ENCODE measurements at regions not wholly inside any gene's neighbourhood (a gene's known extent, or its start where the extent isn't known, plus 50 kb on each side); places are given as distances from the start of the nearest gene placed in this dataset.

DNA sequence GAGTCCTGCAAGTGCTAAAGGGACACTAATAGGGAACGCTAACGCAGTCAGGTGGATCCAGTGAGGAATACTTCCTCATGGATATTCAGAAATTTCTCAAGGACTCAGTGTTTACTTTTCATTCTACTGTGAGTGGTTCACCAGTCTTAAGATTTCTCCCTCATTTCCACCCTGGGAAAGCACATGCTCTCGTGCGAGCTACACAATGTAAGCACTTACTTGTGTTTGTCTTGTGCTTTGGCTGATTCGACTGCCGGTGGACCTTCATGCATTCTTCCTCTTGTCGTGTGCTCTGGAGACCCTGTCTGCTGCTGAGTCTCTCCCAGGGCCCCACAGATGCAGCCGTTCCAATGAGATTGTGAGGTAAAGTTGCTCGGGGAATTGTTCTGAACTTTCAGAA, 180.1 kb downstream of the NUFIP1 start:
- TF ChIP-seq POLR2AphosphoS5 (IDR thresholded peaks at IDR 0.05) (no peak), POLR2A (IDR thresholded peaks at IDR 0.05) (no peak)
- TF ChIP-seq, protein P1, sequence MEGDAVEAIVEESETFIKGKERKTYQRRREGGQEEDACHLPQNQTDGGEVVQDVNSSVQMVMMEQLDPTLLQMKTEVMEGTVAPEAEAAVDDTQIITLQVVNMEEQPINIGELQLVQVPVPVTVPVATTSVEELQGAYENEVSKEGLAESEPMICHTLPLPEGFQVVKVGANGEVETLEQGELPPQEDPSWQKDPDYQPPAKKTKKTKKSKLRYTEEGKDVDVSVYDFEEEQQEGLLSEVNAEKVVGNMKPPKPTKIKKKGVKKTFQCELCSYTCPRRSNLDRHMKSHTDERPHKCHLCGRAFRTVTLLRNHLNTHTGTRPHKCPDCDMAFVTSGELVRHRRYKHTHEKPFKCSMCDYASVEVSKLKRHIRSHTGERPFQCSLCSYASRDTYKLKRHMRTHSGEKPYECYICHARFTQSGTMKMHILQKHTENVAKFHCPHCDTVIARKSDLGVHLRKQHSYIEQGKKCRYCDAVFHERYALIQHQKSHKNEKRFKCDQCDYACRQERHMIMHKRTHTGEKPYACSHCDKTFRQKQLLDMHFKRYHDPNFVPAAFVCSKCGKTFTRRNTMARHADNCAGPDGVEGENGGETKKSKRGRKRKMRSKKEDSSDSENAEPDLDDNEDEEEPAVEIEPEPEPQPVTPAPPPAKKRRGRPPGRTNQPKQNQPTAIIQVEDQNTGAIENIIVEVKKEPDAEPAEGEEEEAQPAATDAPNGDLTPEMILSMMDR (IDR thresholded peaks at IDR 0.05 in 8 of 11, conservative IDR thresholded peaks at IDR 0.05 in 3 of 11), result no peak
- no peaks in the 10 kb centered on the region for H3K36me3 ChIP-seq
- no peaks in the 10 kb centered on the region for H3K9me3 ChIP-seq
- no peaks in the 10 kb centered on the region for H3K27me3 ChIP-seq (replicated peaks in 1 of 7)
- no peak overlapping the region for H3K27ac ChIP-seq
- WGBS, 5 donors, result 91 to 95% (median 93%) methylated on average over 9 of the region's 9 CpGs
- no peak overlapping the region for H3K4me3 ChIP-seq
- no peak for DNase-seq
- peaks cover 0 to 3% (median 0%) of the 10 kb centered on the region in 6 donors for H3K4me1 ChIP-seq
- intact Hi-C loops (cut with DNase I; ENCODE audit: low total_unique reads), result no loop called here

DNA sequence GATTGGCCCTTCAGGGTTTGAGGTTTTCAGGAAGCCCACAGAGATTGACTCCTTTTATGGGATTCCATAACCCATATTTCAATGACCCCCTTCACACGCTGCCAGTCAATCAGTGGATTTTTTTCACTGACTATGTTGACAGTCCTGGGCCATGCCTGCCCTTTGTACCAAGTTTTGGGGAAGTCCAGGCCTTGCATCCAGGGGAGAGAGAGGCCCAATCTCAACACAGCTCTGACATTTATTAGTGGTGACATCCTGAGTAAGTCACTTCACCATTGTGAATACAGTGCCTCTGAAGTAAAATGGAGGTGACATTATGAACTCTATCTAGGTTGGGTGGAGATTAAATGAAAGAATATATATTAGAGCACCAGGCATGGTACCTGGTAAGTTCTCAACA, 181.1 kb downstream of the NUFIP1 start:
- H3K4me1 ChIP-seq, result peaks cover 0 to 3% (median 0%) of the 10 kb centered on the region in 6 donors
- 40 to 100% (median 79%) methylated on average over 1 of the region's 1 CpG for WGBS, 5 donors
- TF ChIP-seq POLR2AphosphoS5 (IDR thresholded peaks at IDR 0.05) (no peak), POLR2A (IDR thresholded peaks at IDR 0.05) (no peak)
- TF ChIP-seq, protein P1 (IDR thresholded peaks at IDR 0.05 in 8 of 11, conservative IDR thresholded peaks at IDR 0.05 in 3 of 11), result no peak
- H3K27me3 ChIP-seq (replicated peaks in 1 of 7), result no peaks in the 10 kb centered on the region
- H3K4me3 ChIP-seq, result no peak overlapping the region
- H3K36me3 ChIP-seq, result no peaks in the 10 kb centered on the region
- intact Hi-C loops (cut with DNase I; ENCODE audit: low total_unique reads), result no loop called here
- H3K9me3 ChIP-seq, result no peaks in the 10 kb centered on the region
- H3K27ac ChIP-seq, result no peak overlapping the region
- no peak for DNase-seq

DNA sequence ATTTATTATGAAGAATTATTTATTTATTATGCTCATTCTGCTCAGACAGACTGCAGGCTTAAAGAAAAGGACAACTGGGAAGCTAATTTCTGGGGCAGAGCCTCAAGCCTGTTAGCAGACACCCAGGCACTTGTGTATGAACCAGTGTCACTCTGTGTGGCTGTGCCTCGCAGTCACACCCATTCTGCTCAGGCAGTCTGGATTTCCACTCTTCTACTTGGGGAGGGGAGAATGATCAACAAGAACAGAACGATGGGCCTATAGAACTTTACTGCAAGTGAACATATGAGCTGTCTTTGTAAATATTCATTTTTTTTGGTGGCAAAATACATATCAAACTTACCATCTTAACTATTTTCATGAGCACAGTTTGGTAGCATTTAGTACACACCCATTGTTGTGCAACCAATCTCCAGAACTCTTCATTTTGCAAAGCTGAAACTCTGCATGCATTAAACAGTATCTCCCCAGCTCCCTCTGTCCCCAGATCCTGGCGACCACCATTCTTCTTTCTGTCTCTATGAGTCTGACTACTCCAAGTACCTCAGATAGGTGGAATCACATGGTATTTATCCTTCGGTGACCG, 181.7 kb downstream of the NUFIP1 start:
- Histone ChIP-seq H3K4me1 (peaks cover 0 to 3% (median 0%) of the 10 kb centered on the region in 6 donors), H3K4me3 (no peak overlapping the region), H3K36me3 (no peaks in the 10 kb centered on the region), H3K27ac (no peak overlapping the region), H3K27me3 (replicated peaks in 1 of 7) (no peaks in the 10 kb centered on the region), H3K9me3 (no peaks in the 10 kb centered on the region)
- TF ChIP-seq, protein P1 (IDR thresholded peaks at IDR 0.05 in 8 of 11, conservative IDR thresholded peaks at IDR 0.05 in 3 of 11), result no peak
- TF ChIP-seq POLR2AphosphoS5 (IDR thresholded peaks at IDR 0.05) (no peak), POLR2A (IDR thresholded peaks at IDR 0.05) (no peak)
- no peak for DNase-seq
- WGBS, 5 donors, result 81 to 95% (median 87%) methylated on average over 5 of the region's 5 CpGs
- intact Hi-C loops (cut with DNase I; ENCODE audit: low total_unique reads), result no loop called here

DNA sequence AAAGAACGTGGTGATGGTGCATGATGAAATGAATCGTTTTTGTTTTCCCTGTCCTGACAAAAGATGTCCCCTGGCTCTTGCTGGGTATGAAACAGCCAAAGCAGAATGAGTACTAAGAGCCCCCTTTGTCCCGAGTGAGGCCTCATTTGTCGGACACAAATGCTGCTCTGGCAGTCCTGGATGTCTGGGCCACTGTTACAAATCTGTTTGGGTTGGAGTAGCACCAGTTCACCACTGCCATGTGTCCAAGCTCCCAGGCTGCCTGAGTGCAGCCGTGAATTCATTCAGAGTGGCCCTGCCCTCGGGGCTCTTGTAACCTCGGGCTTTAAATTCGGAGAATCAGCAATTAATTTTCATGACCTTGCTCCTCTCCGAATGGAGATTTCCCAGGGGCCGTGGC, 182.4 kb downstream of the NUFIP1 start:
- TF ChIP-seq POLR2A (IDR thresholded peaks at IDR 0.05) (no peak), POLR2AphosphoS5 (IDR thresholded peaks at IDR 0.05) (no peak)
- TF ChIP-seq, protein P1 (IDR thresholded peaks at IDR 0.05 in 8 of 11, conservative IDR thresholded peaks at IDR 0.05 in 3 of 11), result no peak
- peaks cover 0 to 3% (median 0%) of the 10 kb centered on the region in 6 donors for H3K4me1 ChIP-seq
- intact Hi-C loops (cut with DNase I; ENCODE audit: low total_unique reads), result no loop called here
- WGBS, 5 donors, result 88 to 93% (median 89%) methylated on average over 10 of the region's 10 CpGs
- H3K27me3 ChIP-seq (replicated peaks in 1 of 7), result no peaks in the 10 kb centered on the region
- no peak overlapping the region for H3K4me3 ChIP-seq
- no peaks in the 10 kb centered on the region for H3K9me3 ChIP-seq
- no peaks in the 10 kb centered on the region for H3K36me3 ChIP-seq
- no peak overlapping the region for H3K27ac ChIP-seq
- no peak for DNase-seq

Data from spleen (tissue), 11 donors.